A673 (cell line): ENCODE measurements at regions not wholly inside any gene's neighbourhood (a gene's known extent, or its start where the extent isn't known, plus 50 kb on each side); places are given as distances from the start of the nearest gene placed in this dataset.

ENCODE experiments used
- BruUV-seq: library from RNA; stranded (reverse); fragments of 400-500 nt; replicated peaks from 2 replicates; lab custom pipeline; 2021; lab: Mats Ljungman, UMichigan
- CTCF ChIA-PET: fragments of 300-600 bp; sonication (Branson Sonifier 250); formaldehyde crosslinking; loops from one replicate; lab custom pipeline; 2022; ENCODE audit warnings: antibody characterized with exemption; lab: Charles Lee
- POLR2A ChIA-PET: fragments of 300-600 bp; sonication (Branson Sonifier 250); formaldehyde crosslinking; loops from one replicate; lab custom pipeline; 2022; ENCODE audit warnings: antibody characterized with exemption; ENCODE audit not compliant: low non-redundant PET; lab: Charles Lee
- DNase-seq: peaks from one replicate; pipeline ENCODE4 v3.0.0-alpha.2; 2015; ENCODE audit warnings: low spot score
- H3K27ac ChIP-seq: fragments of 200-600 bp; sonication (generic); 2 replicates; pipeline ENCODE4 v1.5.1; 2016; ENCODE audit warnings: mixed run types, low read depth, mild to moderate bottlenecking, mixed read lengths, antibody characterized with exemption, low read length; ENCODE audit not compliant: poor library complexity, severe bottlenecking
- H3K27me3 ChIP-seq: fragments of 200-600 bp; sonication (generic); replicated peaks from 2 replicates; pipeline ENCODE4 v1.6.1; 2017; ENCODE audit warnings: mixed run types, low read depth, mild to moderate bottlenecking, mixed read lengths, antibody characterized with exemption, low read length; ENCODE audit not compliant: insufficient read depth, poor library complexity
- H3K36me3 ChIP-seq: fragments of 200-600 bp; sonication (generic); 2 replicates; pipeline ENCODE4 v1.6.1; 2016; ENCODE audit warnings: mixed run types, mild to moderate bottlenecking, mixed read lengths, antibody characterized with exemption, low read length; ENCODE audit not compliant: insufficient read depth, poor library complexity, severe bottlenecking
- H3K4me1 ChIP-seq: fragments of 200-600 bp; sonication (generic); 2 replicates; pipeline ENCODE4 v1.6.1; 2017; ENCODE audit warnings: mixed run types, mild to moderate bottlenecking, mixed read lengths, antibody characterized with exemption, low read length; ENCODE audit not compliant: insufficient read depth, poor library complexity, severe bottlenecking
- H3K4me3 ChIP-seq: fragments of 200-600 bp; sonication (generic); 2 replicates; pipeline ENCODE4 v1.5.1; 2016; ENCODE audit warnings: low read depth, mixed run types, mild to moderate bottlenecking, mixed read lengths, low read length; ENCODE audit not compliant: poor library complexity, severe bottlenecking
- H3K9me3 ChIP-seq: fragments of 200-600 bp; sonication (generic); 2 replicates; pipeline ENCODE4 v1.6.1; 2016; ENCODE audit warnings: mixed run types, low read depth, mild to moderate bottlenecking, mixed read lengths, antibody characterized with exemption, low read length; ENCODE audit not compliant: poor library complexity, severe bottlenecking
- EZH2 ChIP-seq: fragments of 200-600 bp; sonication (generic); IDR thresholded peaks from 2 replicates; pipeline ENCODE4 v1.6.1; 2017; ENCODE audit warnings: borderline replicate concordance, low read depth, mild to moderate bottlenecking, mixed read lengths, antibody characterized with exemption, low read length; ENCODE audit not compliant: poor library complexity, severe bottlenecking
- intact Hi-C: fragments of 100-400 bp; cut with micrococcal nuclease; formaldehyde crosslinking; loops from one replicate; pipeline ENCODE4 v1.10.0; 2022; ENCODE audit not compliant: unreplicated experiment
- TF ChIP-seq, protein P1 (sequence below): fragments of 300-800, 200-600 bp; sonication (generic); conservative IDR thresholded peaks from 2 replicates; pipeline ENCODE4 v1.5.1; 2017; ENCODE audit warnings: low read depth, mild to moderate bottlenecking, antibody characterized with exemption, low read length, moderate library complexity, mixed read lengths

- TF ChIP-seq, protein P1, sequence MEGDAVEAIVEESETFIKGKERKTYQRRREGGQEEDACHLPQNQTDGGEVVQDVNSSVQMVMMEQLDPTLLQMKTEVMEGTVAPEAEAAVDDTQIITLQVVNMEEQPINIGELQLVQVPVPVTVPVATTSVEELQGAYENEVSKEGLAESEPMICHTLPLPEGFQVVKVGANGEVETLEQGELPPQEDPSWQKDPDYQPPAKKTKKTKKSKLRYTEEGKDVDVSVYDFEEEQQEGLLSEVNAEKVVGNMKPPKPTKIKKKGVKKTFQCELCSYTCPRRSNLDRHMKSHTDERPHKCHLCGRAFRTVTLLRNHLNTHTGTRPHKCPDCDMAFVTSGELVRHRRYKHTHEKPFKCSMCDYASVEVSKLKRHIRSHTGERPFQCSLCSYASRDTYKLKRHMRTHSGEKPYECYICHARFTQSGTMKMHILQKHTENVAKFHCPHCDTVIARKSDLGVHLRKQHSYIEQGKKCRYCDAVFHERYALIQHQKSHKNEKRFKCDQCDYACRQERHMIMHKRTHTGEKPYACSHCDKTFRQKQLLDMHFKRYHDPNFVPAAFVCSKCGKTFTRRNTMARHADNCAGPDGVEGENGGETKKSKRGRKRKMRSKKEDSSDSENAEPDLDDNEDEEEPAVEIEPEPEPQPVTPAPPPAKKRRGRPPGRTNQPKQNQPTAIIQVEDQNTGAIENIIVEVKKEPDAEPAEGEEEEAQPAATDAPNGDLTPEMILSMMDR = no peak
- TF ChIP-seq EZH2 = no peak
Measured at GRCh38 chr2:21910832-21911507, 787.2 kb downstream of the TDRD15 start.

GRCh38 chr2:21912405-21912804, 788.6 kb downstream of the TDRD15 start:
- ChIA-PET POLR2A (no interaction called here), CTCF (no interaction called here)
- H3K4me3 ChIP-seq = no peak overlapping the region
- TF ChIP-seq EZH2 = no peak
- TF ChIP-seq, protein P1 = no peak
- no peaks in the 10 kb centered on the region for H3K27me3 ChIP-seq
- no peak for DNase-seq
- H3K27ac ChIP-seq = no peak overlapping the region
- intact Hi-C loops = no loop called here
- H3K36me3 ChIP-seq = no peaks in the 10 kb centered on the region
- no peaks in the 10 kb centered on the region for H3K4me1 ChIP-seq
- H3K9me3 ChIP-seq = no peaks in the 10 kb centered on the region
- no TSS peak for BruUV-seq

More at GRCh38 chr2:21910832-21911507, 787.2 kb downstream of the TDRD15 start:
- no peak for DNase-seq
- no peaks in the 10 kb centered on the region for H3K27me3 ChIP-seq
- H3K9me3 ChIP-seq = no peaks in the 10 kb centered on the region
- intact Hi-C loops = no loop called here
- no peak overlapping the region for H3K4me3 ChIP-seq
- H3K27ac ChIP-seq = no peak overlapping the region
- ChIA-PET POLR2A (interaction anchor here (0.6 kb wide), 1 partner anchor 13 kb away, joined by 5 read pairs; no protein-coding TSS in a partner anchor), CTCF (no interaction called here)
- no peaks in the 10 kb centered on the region for H3K36me3 ChIP-seq
- BruUV-seq = no TSS peak
- H3K4me1 ChIP-seq = no peaks in the 10 kb centered on the region

GRCh38 chr2:21915201-21915600, 791.4 kb downstream of the TDRD15 start:
- intact Hi-C loops = no loop called here
- Histone ChIP-seq H3K27ac (no peak overlapping the region), H3K9me3 (no peaks in the 10 kb centered on the region), H3K27me3 (no peaks in the 10 kb centered on the region), H3K36me3 (no peaks in the 10 kb centered on the region), H3K4me3 (no peak overlapping the region), H3K4me1 (no peaks in the 10 kb centered on the region)
- no peak for TF ChIP-seq EZH2
- TF ChIP-seq, protein P1 = no peak
- ChIA-PET CTCF (no interaction called here), POLR2A (no interaction called here)
- no peak for DNase-seq
- no TSS peak for BruUV-seq
